ENCODE measurements at regions not wholly inside any gene's neighbourhood (a gene's known extent, or its start where the extent isn't known, plus 50 kb on each side); places are given as distances from the start of the nearest gene placed in this dataset.

DNA sequence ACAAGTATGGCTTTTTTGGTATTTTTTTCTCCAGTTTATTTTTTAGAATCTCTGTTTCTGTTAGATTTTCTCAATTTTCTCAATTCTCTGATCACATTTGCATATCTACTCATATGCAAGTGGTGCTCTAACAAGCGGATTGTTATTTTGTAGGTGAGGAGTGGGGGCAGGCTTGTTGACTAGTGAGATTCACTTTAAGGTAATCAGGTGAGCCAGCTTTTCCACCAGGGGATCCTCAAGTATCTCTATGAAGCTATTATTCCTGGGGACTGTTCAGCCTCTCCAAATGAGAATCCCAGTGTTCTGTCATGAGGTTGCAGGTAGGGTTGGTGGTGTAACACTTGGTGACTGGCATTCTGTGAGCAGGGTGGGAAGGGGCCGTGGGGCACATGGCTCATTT, 274.3 kb upstream of the FERMT1 start:
- no peaks in the 10 kb centered on the region for H3K9me3 ChIP-seq
- no peaks in the 10 kb centered on the region for H3K27me3 ChIP-seq
- H3K27ac ChIP-seq = no peak overlapping the region
- no peaks in the 10 kb centered on the region for H3K36me3 ChIP-seq
- no peak overlapping the region for H3K4me3 ChIP-seq
- H3K4me1 ChIP-seq = no peaks in the 10 kb centered on the region
- TF ChIP-seq POLR2A (IDR thresholded peaks at IDR 0.05) (no peak), POLR2AphosphoS5 (IDR thresholded peaks at IDR 0.05) (no peak)
- TF ChIP-seq, protein P1, sequence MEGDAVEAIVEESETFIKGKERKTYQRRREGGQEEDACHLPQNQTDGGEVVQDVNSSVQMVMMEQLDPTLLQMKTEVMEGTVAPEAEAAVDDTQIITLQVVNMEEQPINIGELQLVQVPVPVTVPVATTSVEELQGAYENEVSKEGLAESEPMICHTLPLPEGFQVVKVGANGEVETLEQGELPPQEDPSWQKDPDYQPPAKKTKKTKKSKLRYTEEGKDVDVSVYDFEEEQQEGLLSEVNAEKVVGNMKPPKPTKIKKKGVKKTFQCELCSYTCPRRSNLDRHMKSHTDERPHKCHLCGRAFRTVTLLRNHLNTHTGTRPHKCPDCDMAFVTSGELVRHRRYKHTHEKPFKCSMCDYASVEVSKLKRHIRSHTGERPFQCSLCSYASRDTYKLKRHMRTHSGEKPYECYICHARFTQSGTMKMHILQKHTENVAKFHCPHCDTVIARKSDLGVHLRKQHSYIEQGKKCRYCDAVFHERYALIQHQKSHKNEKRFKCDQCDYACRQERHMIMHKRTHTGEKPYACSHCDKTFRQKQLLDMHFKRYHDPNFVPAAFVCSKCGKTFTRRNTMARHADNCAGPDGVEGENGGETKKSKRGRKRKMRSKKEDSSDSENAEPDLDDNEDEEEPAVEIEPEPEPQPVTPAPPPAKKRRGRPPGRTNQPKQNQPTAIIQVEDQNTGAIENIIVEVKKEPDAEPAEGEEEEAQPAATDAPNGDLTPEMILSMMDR (IDR thresholded peaks at IDR 0.05) = no peak
- DNase-seq (ENCODE audit: low spot score in 2 of 2) = no peak
- intact Hi-C loops (cut with DNase I; ENCODE audit: low total_unique reads) = no loop called here

DNA sequence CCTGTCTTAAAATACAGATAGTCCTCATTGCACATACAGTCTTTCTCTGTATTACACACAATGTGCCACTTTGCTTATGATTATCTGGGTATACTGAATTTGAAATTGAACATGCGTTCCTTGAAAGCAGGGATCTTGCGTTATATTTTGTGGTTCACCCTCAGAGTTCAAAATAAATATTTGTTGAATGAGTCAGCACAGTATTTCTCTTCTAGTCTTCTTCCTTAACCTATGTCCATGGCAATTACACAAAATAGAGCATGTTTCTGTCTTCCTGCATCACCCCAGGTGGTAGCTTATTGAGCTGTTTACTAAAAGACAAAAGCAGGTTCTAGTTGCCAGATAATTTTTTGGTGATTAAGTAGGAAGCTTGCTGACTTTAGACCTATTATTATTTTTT, 272.9 kb upstream of the FERMT1 start:
- intact Hi-C loops (cut with DNase I; ENCODE audit: low total_unique reads) = no loop called here
- no peaks in the 10 kb centered on the region for H3K4me1 ChIP-seq
- TF ChIP-seq POLR2A (IDR thresholded peaks at IDR 0.05) (no peak), POLR2AphosphoS5 (IDR thresholded peaks at IDR 0.05) (no peak)
- TF ChIP-seq, protein P1 (IDR thresholded peaks at IDR 0.05) = no peak
- no peak overlapping the region for H3K27ac ChIP-seq
- no peak overlapping the region for H3K4me3 ChIP-seq
- H3K36me3 ChIP-seq = no peaks in the 10 kb centered on the region
- no peaks in the 10 kb centered on the region for H3K27me3 ChIP-seq
- no peak for DNase-seq (ENCODE audit: low spot score in 2 of 2)
- no peaks in the 10 kb centered on the region for H3K9me3 ChIP-seq

DNA sequence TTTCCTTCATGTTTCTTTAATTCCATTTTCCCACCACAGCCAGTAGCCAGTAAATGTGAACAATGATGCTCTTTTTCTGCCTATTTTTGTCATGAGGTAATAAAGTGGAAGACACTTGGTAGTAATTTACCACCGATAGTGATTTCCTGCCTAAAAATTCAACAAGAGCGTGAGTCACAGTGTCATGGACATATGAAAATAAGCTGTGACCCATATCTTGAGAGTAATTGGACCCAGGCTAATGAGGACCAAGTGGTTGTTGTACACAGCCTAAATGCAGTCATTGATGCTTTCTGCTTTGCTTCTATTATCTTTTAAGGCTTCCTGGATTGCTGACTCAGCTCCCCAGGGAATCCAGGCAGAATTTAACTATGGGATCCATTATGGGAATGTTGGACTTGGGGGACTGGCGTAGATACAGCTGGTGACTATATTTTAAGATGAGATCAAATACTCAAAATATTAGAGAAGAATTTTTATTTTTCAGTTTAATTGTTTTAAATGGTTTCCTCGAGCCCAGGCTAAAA, 265.9 kb upstream of the FERMT1 start:
- Histone ChIP-seq H3K9me3 (peaks cover 0 to 6% of the 10 kb centered on the region in 2 donors), H3K4me3 (no peak overlapping the region), H3K27me3 (no peaks in the 10 kb centered on the region), H3K27ac (no peak overlapping the region), H3K4me1 (no peaks in the 10 kb centered on the region), H3K36me3 (no peaks in the 10 kb centered on the region)
- no peak for DNase-seq (ENCODE audit: low spot score in 2 of 2)
- intact Hi-C loops (cut with DNase I; ENCODE audit: low total_unique reads) = no loop called here
- no peak for TF ChIP-seq POLR2AphosphoS5 (IDR thresholded peaks at IDR 0.05)
- no peak for TF ChIP-seq POLR2A (IDR thresholded peaks at IDR 0.05)
- TF ChIP-seq, protein P1 (IDR thresholded peaks at IDR 0.05) = no peak

DNA sequence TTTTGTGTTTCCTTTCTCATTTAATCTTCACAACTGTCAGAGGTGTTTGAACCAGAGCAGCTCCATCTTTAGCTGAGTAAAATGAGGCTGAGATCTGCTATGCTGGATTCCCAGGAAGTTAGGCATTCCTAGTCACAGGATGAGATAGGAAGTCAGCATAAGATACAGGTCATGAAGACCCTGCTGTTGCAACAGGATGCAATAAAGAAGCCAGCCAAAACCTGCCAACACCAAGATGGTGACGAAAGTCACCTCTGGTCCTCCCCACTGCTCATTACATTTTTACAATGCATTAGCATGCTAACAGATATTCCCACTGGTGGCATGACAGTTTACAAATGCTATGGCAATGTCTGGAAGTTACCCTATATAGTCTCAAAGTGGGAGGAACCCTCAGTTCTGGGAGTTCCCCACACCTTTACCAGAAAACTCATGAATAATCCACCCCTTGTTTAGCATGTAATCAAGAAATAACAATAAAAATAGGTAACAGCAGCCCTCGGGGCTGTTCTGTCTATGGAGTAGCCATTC, 262.2 kb upstream of the FERMT1 start:
- TF ChIP-seq POLR2AphosphoS5 (IDR thresholded peaks at IDR 0.05) (no peak), POLR2A (IDR thresholded peaks at IDR 0.05) (no peak)
- TF ChIP-seq, protein P1 (IDR thresholded peaks at IDR 0.05) = no peak
- Histone ChIP-seq H3K27ac (no peak overlapping the region), H3K9me3 (peaks cover 0 to 6% of the 10 kb centered on the region in 2 donors), H3K36me3 (no peaks in the 10 kb centered on the region), H3K4me3 (no peak overlapping the region), H3K4me1 (no peaks in the 10 kb centered on the region), H3K27me3 (no peaks in the 10 kb centered on the region)
- no peak for DNase-seq (ENCODE audit: low spot score in 2 of 2)
- intact Hi-C loops (cut with DNase I; ENCODE audit: low total_unique reads) = no loop called here

DNA sequence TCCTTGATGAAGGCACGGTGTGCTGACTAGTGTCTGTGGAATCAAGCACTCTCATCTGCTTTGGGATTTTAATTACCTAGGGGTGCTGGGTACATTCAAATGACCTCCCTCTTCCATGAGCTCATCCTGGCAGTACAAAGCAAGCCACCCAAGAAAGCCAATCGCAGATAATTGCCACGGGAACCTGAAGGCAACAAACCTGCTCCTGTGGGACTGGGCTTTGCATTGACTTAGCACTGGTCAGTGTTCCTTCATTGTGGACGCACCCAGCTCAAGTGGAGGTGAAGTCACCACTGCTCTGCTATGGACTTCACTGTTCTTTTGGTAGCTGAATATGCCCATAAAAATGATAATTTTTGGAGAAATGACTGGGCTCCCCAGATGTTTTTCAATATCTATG, 261.6 kb upstream of the FERMT1 start:
- Histone ChIP-seq H3K27me3 (no peaks in the 10 kb centered on the region), H3K9me3 (peaks cover 0 to 6% of the 10 kb centered on the region in 2 donors), H3K36me3 (no peaks in the 10 kb centered on the region), H3K4me3 (no peak overlapping the region), H3K4me1 (no peaks in the 10 kb centered on the region), H3K27ac (no peak overlapping the region)
- intact Hi-C loops (cut with DNase I; ENCODE audit: low total_unique reads) = no loop called here
- no peak for TF ChIP-seq POLR2AphosphoS5 (IDR thresholded peaks at IDR 0.05)
- TF ChIP-seq, protein P1 (IDR thresholded peaks at IDR 0.05) = no peak
- no peak for TF ChIP-seq POLR2A (IDR thresholded peaks at IDR 0.05)
- no peak for DNase-seq (ENCODE audit: low spot score in 2 of 2)

Measured in breast epithelium (tissue), 4 donors.